Effector memory CD8-positive, alpha-beta T cell (primary cell): ENCODE measurements at regions not wholly inside any gene's neighbourhood (a gene's known extent, or its start where the extent isn't known, plus 50 kb on each side); places are given as distances from the start of the nearest gene placed in this dataset.

Experiments
- ATAC-seq: fragments of 150-1000 bp; cut with Tn5 transposase; replicated peaks from 2 replicates; pipeline ENCODE4 v1.10.0; 2021; ENCODE audit warnings: mild to moderate bottlenecking, moderate library complexity
- DNase-seq, 3 experiments: peaks; one replicate each; pipeline ENCODE4 v3.0.0; 2021
- H3K27ac Mint-ChIP-seq, 2 donors: one replicate each; pipeline ENCODE4 v1.8.0; 2022; ENCODE audit warnings: mild to moderate bottlenecking in 2 of 2, mixed read lengths in 2 of 2, moderate library complexity in 2 of 2
- H3K27me3 Mint-ChIP-seq, 2 donors: one replicate each; pipeline ENCODE4 v1.8.0; 2022; ENCODE audit warnings: mixed read lengths in 2 of 2
- H3K36me3 Mint-ChIP-seq: one replicate; pipeline ENCODE4 v1.8.0; 2022; ENCODE audit warnings: mild to moderate bottlenecking, moderate library complexity, mixed read lengths; ENCODE audit not compliant: insufficient read depth
- H3K4me1 Mint-ChIP-seq, 2 donors: one replicate each; pipeline ENCODE4 v1.8.0; 2022; ENCODE audit warnings: low read depth in 2 of 2, mixed read lengths in 2 of 2
- H3K4me3 Mint-ChIP-seq, 2 donors: one replicate each; pipeline ENCODE4 v1.8.0; 2022; ENCODE audit warnings: mild to moderate bottlenecking in 2 of 2, mixed read lengths in 2 of 2, moderate library complexity in 2 of 2
- H3K9me3 Mint-ChIP-seq, 2 donors: one replicate each; pipeline ENCODE4 v1.8.0; 2022; ENCODE audit warnings: mixed read lengths in 2 of 2

- Mint-ChIP-seq H3K4me1 (no peaks in the 10 kb centered on the region), H3K27me3 (peaks cover 33 to 38% of the 10 kb centered on the region in 2 donors), H3K36me3 (no peaks in the 10 kb centered on the region), H3K27ac (no peak overlapping the region), H3K4me3 (no peak overlapping the region), H3K9me3 (peaks cover 3 to 12% of the 10 kb centered on the region in 2 donors)
- ATAC-seq, result no peak
- no peak for DNase-seq
These were observed 355.6 kb downstream of the PRDM2 start for GRCh38 chr1:14055442-14056223.

GRCh38 chr1:14057640-14058039 lies 357.7 kb downstream of the PRDM2 start:
- H3K27ac Mint-ChIP-seq, result no peak overlapping the region

GRCh38 chr1:14061204-14061603 lies 361.2 kb downstream of the PRDM2 start:
- Mint-ChIP-seq H3K9me3 (peaks cover 2 to 21% of the 10 kb centered on the region in 2 donors), H3K4me3 (no peak overlapping the region), H3K36me3 (no peaks in the 10 kb centered on the region), H3K4me1 (no peaks in the 10 kb centered on the region), H3K27ac (no peak overlapping the region), H3K27me3 (peaks cover 18 to 25% of the 10 kb centered on the region in 2 donors)
- no peak for ATAC-seq
- no peak for DNase-seq

More at GRCh38 chr1:14057640-14058039, 357.7 kb downstream of the PRDM2 start:
- H3K4me1 Mint-ChIP-seq, result no peaks in the 10 kb centered on the region
- H3K4me3 Mint-ChIP-seq, result no peak overlapping the region
- no peak for ATAC-seq
- peaks cover 3 to 21% of the 10 kb centered on the region in 2 donors for H3K9me3 Mint-ChIP-seq
- DNase-seq, result no peak
- no peaks in the 10 kb centered on the region for H3K36me3 Mint-ChIP-seq
- peaks cover 36 to 37% of the 10 kb centered on the region in 2 donors for H3K27me3 Mint-ChIP-seq

- Mint-ChIP-seq H3K9me3 (peaks cover 2 to 21% of the 10 kb centered on the region in 2 donors), H3K4me1 (no peaks in the 10 kb centered on the region), H3K27ac (no peak overlapping the region), H3K27me3 (peaks cover 17 to 24% of the 10 kb centered on the region in 2 donors), H3K36me3 (no peaks in the 10 kb centered on the region), H3K4me3 (no peak overlapping the region)
- DNase-seq (no peak), ATAC-seq (no peak)
These were observed 361.7 kb downstream of the PRDM2 start for GRCh38 chr1:14061722-14062121.

- no peak overlapping the region for H3K4me3 Mint-ChIP-seq
- no peak overlapping the region for H3K27ac Mint-ChIP-seq
- peaks cover 2 to 21% of the 10 kb centered on the region in 2 donors for H3K9me3 Mint-ChIP-seq
- DNase-seq, result no peak
- no peaks in the 10 kb centered on the region for H3K36me3 Mint-ChIP-seq
- ATAC-seq, result no peak
- H3K27me3 Mint-ChIP-seq, result peaks cover 17 to 29% of the 10 kb centered on the region in 2 donors
- H3K4me1 Mint-ChIP-seq, result no peaks in the 10 kb centered on the region
These were observed 362.7 kb downstream of the PRDM2 start for GRCh38 chr1:14062669-14063068.

DNA sequence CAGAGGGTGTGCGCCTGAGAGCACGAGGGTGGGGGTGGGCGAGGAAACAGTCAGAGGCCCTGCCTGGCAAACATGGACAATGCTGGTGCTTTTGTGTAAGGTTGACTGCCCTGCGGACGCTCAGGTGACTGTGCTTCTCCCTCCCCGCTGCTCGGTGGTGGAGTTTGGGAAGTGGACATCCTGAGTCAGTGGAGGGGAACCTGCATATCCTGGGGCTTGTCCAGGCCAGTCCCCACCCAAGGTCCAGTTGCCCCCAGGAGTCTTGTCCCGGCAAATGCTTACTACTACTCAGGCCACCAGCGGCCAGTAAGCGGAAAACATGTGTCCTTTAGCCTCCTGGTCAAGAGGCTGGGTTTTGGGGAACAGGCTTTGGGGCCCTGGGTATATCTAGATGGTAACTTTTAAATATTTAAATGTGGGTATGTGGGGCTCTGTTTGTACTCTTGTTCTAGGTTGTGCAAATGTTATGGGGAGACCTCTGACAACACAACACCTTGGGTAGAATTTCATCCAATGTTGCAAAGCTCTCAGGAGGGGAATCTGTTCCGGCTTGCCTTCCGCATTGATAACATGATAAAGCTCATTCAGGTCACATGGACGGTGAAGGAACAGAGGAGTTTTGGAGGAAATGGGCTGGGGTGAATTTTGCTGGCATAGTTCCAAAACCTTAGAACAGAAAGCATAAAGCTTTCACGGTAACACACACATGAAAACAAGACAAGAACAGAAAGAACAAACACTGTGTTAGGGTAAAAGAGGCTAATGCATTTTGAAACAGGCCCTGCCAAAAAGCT lies 364.9 kb downstream of the PRDM2 start:
- no peak for ATAC-seq
- peaks cover 0 to 8% of the 10 kb centered on the region in 2 donors for H3K9me3 Mint-ChIP-seq
- peaks cover 9 to 18% of the 10 kb centered on the region in 2 donors for H3K27me3 Mint-ChIP-seq
- H3K4me3 Mint-ChIP-seq, result no peak overlapping the region
- H3K36me3 Mint-ChIP-seq, result no peaks in the 10 kb centered on the region
- no peak overlapping the region for H3K27ac Mint-ChIP-seq
- DNase-seq, result no peak
- H3K4me1 Mint-ChIP-seq, result no peaks in the 10 kb centered on the region

DNA sequence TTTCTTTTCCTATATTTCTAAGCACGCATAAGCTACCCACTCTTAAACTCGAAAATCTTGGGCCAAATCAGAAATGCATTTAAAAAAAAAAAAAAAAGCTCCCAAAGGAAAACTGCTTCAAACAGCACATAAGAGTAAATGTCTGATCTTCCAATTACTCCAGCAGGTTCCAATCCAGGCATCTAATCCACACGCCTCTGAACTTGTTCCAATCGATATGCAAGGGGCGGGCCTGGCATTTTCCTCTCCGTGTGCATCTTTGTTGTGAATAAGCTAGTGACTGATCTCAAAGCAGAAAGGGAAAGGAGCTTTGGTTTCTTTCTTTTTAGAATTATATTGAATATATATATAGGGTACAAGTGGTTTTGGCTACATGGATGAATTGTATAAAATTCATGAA lies 365.5 kb downstream of the PRDM2 start:
- H3K4me3 Mint-ChIP-seq, result no peak overlapping the region
- DNase-seq, result no peak
- no peaks in the 10 kb centered on the region for H3K4me1 Mint-ChIP-seq
- no peaks in the 10 kb centered on the region for H3K36me3 Mint-ChIP-seq
- no peak overlapping the region for H3K27ac Mint-ChIP-seq
- H3K27me3 Mint-ChIP-seq, result peaks cover 9 to 18% of the 10 kb centered on the region in 2 donors
- H3K9me3 Mint-ChIP-seq, result peaks cover 0 to 8% of the 10 kb centered on the region in 2 donors
- ATAC-seq, result no peak

GRCh38 chr1:14067036-14067435 lies 367.0 kb downstream of the PRDM2 start:
- Mint-ChIP-seq H3K9me3 (no peaks in the 10 kb centered on the region), H3K27ac (no peak overlapping the region), H3K4me1 (no peaks in the 10 kb centered on the region), H3K36me3 (no peaks in the 10 kb centered on the region), H3K27me3 (peaks cover 0 to 11% of the 10 kb centered on the region in 2 donors), H3K4me3 (no peak overlapping the region)
- DNase-seq (no peak), ATAC-seq (no peak)

DNA sequence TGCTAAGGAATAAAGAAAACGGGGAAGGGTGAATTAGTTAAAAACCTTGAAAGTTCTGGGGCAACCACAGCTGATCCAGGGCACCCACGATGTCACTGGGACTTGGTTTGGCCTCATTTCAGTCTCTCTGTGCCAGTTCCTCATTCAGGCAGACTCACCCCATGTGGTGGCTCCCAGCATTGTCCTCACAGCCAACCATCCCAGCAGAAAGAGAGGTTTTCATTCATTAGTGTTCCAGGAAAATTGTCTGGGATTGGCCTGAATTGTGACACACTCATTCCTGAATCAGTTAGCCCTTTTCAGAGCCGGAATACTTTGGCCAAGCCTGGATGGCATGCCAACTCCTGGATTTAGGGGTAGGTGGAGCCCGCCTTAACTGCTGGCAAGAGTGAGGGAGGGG lies 367.7 kb downstream of the PRDM2 start:
- Mint-ChIP-seq H3K36me3 (no peaks in the 10 kb centered on the region), H3K9me3 (no peaks in the 10 kb centered on the region), H3K4me3 (no peak overlapping the region), H3K27ac (no peak overlapping the region), H3K4me1 (no peaks in the 10 kb centered on the region), H3K27me3 (peaks cover 0 to 6% of the 10 kb centered on the region in 2 donors)
- ATAC-seq, result no peak
- no peak for DNase-seq

DNA sequence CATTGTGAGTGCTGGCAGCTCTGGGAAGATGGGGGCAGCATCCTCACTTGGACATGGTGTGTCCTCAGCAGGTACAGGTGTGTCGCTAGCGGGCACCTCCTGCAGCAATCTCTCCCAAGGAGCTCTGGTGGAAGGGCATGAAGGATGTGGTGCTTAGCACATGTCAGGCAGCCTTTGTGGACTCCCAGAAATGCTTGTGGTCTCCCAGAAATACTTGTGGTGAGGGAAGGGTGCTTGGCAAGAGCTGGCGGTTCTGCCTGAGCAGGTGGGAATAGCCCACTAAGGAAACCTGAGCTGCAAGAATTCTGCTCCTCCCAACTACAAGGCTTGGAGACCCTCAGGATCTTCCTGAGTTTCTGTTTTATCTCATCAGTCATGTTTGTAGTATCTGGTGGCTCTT lies 371.6 kb downstream of the PRDM2 start:
- Mint-ChIP-seq H3K36me3 (no peaks in the 10 kb centered on the region), H3K9me3 (no peaks in the 10 kb centered on the region), H3K27ac (no peak overlapping the region), H3K4me1 (no peaks in the 10 kb centered on the region), H3K27me3 (peaks cover 6 to 7% of the 10 kb centered on the region in 2 donors), H3K4me3 (no peak overlapping the region)
- ATAC-seq (no peak), DNase-seq (no peak)

- Mint-ChIP-seq H3K9me3 (no peaks in the 10 kb centered on the region), H3K4me3 (no peak overlapping the region), H3K27me3 (peaks cover 0 to 28% of the 10 kb centered on the region in 2 donors), H3K36me3 (no peaks in the 10 kb centered on the region), H3K27ac (no peak overlapping the region), H3K4me1 (no peaks in the 10 kb centered on the region)
- ATAC-seq (no peak), DNase-seq (no peak)
These were observed 380.7 kb downstream of the PRDM2 start for GRCh38 chr1:14080653-14081052.

- H3K36me3 Mint-ChIP-seq, result no peaks in the 10 kb centered on the region
- ATAC-seq (no peak), DNase-seq (no peak)
- no peak overlapping the region for H3K4me3 Mint-ChIP-seq
- H3K4me1 Mint-ChIP-seq, result no peaks in the 10 kb centered on the region
- H3K27ac Mint-ChIP-seq, result no peak overlapping the region
- peaks cover 0 to 23% of the 10 kb centered on the region in 2 donors for H3K27me3 Mint-ChIP-seq
- H3K9me3 Mint-ChIP-seq, result no peaks in the 10 kb centered on the region
These were observed 382.3 kb downstream of the PRDM2 start for GRCh38 chr1:14082331-14082730.

GRCh38 chr1:14083277-14083676 lies 383.3 kb downstream of the PRDM2 start:
- Mint-ChIP-seq H3K27ac (no peak overlapping the region), H3K36me3 (no peaks in the 10 kb centered on the region), H3K4me3 (no peak overlapping the region), H3K27me3 (peaks cover 0 to 19% of the 10 kb centered on the region in 2 donors), H3K4me1 (no peaks in the 10 kb centered on the region), H3K9me3 (no peaks in the 10 kb centered on the region)
- no peak for ATAC-seq
- no peak for DNase-seq

DNA sequence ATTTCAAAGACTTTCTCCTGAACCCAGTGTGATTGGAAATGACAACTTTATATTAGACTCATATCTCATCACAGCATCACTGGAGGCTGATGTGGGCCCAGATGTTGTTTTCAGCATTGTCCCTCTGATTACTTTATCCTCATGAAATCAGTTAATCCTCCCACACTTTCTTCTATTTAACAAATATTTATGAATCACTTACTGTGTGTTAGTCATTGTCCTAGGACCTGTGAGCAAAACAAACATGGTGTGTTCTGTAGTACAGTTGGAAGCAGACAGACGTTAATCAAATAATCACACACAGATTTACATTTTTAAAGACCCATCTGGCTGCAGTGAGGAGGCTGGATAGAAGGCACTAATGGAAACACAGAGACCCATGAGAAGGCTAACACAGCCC lies 383.7 kb downstream of the PRDM2 start:
- no peaks in the 10 kb centered on the region for H3K36me3 Mint-ChIP-seq
- H3K27me3 Mint-ChIP-seq, result peaks cover 0 to 19% of the 10 kb centered on the region in 2 donors

More for the DNA sequence above, 383.7 kb downstream of the PRDM2 start:
- ATAC-seq, result no peak
- Mint-ChIP-seq H3K4me3 (no peak overlapping the region), H3K27ac (no peak overlapping the region), H3K4me1 (no peaks in the 10 kb centered on the region), H3K9me3 (no peaks in the 10 kb centered on the region)
- DNase-seq, result no peak
